Activated naive CD4-positive, alpha-beta T cell treated with anti-CD3 and anti-CD28 coated beads, Interleukin-2, amount 50 U/mL, for 72 hours (primary cell): ENCODE measurements at regions not wholly inside any gene's neighbourhood (a gene's known extent, or its start where the extent isn't known, plus 50 kb on each side); places are given as distances from the start of the nearest gene placed in this dataset.

Experiments
- ATAC-seq, 2 donors: fragments of 150-1000 bp; cut with Tn5 transposase; 2 replicates each; pipeline ENCODE4 v1.10.0; 2021; ENCODE audit warnings: mild to moderate bottlenecking in 2 of 2, moderate library complexity in 2 of 2
- DNase-seq, 2 donors: peaks; one replicate each; pipeline ENCODE4 v3.0.0; 2021 to 2022; ENCODE audit warnings: low spot score in 2 of 2
- H3K27ac Mint-ChIP-seq, 2 donors: one replicate each; pipeline ENCODE4 v1.8.0; 2022; ENCODE audit warnings: mild to moderate bottlenecking in 2 of 2, mixed read lengths in 2 of 2
- H3K36me3 Mint-ChIP-seq, 2 donors: one replicate each; pipeline ENCODE4 v1.8.0; 2022; ENCODE audit warnings: mixed read lengths in 2 of 2
- H3K9me3 Mint-ChIP-seq, 2 donors: one replicate each; pipeline ENCODE4 v1.8.0; 2022; ENCODE audit warnings: mixed read lengths in 2 of 2

- peaks cover 0 to 3% of the 10 kb centered on the region in 2 donors for H3K9me3 Mint-ChIP-seq
- ATAC-seq = no peak
- H3K27ac Mint-ChIP-seq = no peak overlapping the region
- DNase-seq = no peak
- H3K36me3 Mint-ChIP-seq = no peaks in the 10 kb centered on the region
Measured at GRCh38 chr2:236963631-236964182, 122.0 kb upstream of the COPS8 start.

DNA sequence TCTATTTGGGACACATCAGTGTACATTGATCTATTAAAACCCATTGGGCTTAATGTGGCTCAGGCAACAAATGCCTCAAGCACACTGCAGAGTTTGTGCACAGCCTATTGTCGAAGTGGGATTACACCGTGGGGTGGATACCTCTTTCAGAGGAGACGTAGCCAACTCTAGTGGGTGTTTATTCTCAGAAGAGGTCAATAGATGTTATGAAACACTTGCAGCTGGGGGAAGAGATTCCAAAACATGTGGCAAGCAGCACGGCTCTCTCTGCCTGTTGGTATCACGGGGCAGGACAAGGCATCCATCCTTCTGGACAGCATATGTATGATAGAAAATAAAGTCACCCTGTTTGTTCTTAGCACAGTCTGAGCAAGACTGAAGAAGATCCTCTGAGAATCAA, 121.4 kb upstream of the COPS8 start:
- H3K9me3 Mint-ChIP-seq = peaks cover 0 to 3% of the 10 kb centered on the region in 2 donors
- no peak overlapping the region for H3K27ac Mint-ChIP-seq
- DNase-seq (no peak), ATAC-seq (no peak)
- no peaks in the 10 kb centered on the region for H3K36me3 Mint-ChIP-seq

DNA sequence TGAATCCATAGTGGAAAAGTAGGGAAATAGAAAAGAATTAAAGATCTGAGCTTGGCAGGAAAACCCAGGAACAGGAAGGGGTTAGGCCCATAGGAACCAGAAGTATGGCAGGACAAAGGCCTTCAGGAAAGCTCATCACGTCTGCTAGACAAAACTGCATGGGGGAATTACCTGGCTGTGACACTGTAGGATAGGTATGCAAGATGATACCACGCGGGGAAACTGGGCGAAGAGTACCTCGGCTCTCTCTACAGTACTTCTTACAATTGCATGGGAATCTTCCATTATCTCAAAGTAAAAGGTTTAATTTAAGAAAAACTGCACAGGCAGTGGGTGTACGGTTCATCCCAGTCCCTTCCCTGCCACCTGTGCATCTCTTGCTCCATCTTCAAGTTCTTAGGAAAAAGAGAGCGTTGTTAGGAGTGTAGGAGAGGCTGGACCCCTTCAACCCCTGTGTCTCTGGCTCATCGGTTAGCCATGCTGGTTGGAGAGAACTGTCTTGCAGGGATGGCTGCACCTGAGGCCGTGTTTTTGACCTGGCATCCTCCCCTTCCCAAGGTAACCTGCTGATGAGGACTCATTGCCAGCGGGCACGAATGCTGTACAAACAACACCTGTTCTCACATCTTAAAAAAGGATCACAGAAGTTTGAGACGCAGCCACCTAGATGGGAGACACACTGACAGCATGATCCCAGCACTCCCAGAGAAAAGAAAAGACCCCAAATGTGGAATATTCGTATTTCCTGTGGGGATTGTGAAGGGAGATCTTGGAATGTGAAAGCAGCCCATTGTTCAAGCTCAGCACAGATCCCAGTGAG, 120.5 kb upstream of the COPS8 start:
- Mint-ChIP-seq H3K9me3 (no peaks in the 10 kb centered on the region), H3K27ac (peak overlapping the region in 1 of 2 donors; percentile 22), H3K36me3 (no peaks in the 10 kb centered on the region)
- DNase-seq = no peak
- no peak for ATAC-seq

DNA sequence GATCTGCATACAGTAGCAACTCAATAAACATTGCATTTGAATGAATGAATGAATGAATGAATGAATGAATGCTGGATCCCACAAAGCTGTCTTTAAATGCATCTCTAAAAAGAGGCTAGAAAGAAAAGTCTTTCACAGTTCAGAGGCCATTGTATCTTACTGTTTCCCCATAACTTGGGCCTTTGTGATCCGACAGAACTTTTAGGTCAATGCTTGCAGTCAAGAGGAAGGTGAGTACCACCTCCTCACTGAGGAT, 119.9 kb upstream of the COPS8 start:
- H3K36me3 Mint-ChIP-seq = no peaks in the 10 kb centered on the region
- H3K27ac Mint-ChIP-seq = no peak overlapping the region
- no peaks in the 10 kb centered on the region for H3K9me3 Mint-ChIP-seq
- DNase-seq = no peak
- no peak for ATAC-seq

DNA sequence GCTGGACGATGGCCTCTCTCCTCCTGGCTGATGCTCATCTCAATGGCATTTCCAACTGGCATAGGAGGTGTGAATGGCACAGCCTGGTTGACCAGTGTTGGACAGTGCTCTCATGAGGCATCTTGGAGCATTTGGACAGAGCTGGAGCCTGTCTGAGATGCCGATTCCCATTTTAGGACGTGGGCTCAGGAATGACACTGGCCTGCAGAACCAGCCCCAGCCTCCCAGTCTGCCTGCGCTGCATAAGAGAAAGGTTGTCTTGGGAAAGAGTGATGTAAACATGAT, 118.2 kb upstream of the COPS8 start:
- no peak for DNase-seq
- no peak for ATAC-seq
- H3K36me3 Mint-ChIP-seq = no peaks in the 10 kb centered on the region
- H3K27ac Mint-ChIP-seq = peak overlapping the region in 1 of 2 donors; percentile 52
- no peaks in the 10 kb centered on the region for H3K9me3 Mint-ChIP-seq

- Mint-ChIP-seq H3K36me3 (no peaks in the 10 kb centered on the region), H3K9me3 (no peaks in the 10 kb centered on the region), H3K27ac (peak overlapping the region in 1 of 2 donors; percentile 52)
- ATAC-seq (no peak), DNase-seq (no peak)
Measured at GRCh38 chr2:236968101-236968879, 117.4 kb upstream of the COPS8 start.

- peak overlapping the region in 1 of 2 donors; percentile 76 for H3K27ac Mint-ChIP-seq
- H3K36me3 Mint-ChIP-seq = no peaks in the 10 kb centered on the region
- ATAC-seq = no peak
- no peaks in the 10 kb centered on the region for H3K9me3 Mint-ChIP-seq
- no peak for DNase-seq
Measured at GRCh38 chr2:236968880-236969534, 116.7 kb upstream of the COPS8 start.

GRCh38 chr2:236969767-236970655, 115.7 kb upstream of the COPS8 start:
- Mint-ChIP-seq H3K36me3 (no peaks in the 10 kb centered on the region), H3K9me3 (no peaks in the 10 kb centered on the region), H3K27ac (peak overlapping the region; percentile 76 to 77)
- DNase-seq (no peak), ATAC-seq (peak; percentile 40 to 56)

GRCh38 chr2:236970656-236971010, 115.1 kb upstream of the COPS8 start:
- DNase-seq = no peak
- Mint-ChIP-seq H3K27ac (no peak overlapping the region), H3K36me3 (no peaks in the 10 kb centered on the region), H3K9me3 (no peaks in the 10 kb centered on the region)
- ATAC-seq = no peak

DNA sequence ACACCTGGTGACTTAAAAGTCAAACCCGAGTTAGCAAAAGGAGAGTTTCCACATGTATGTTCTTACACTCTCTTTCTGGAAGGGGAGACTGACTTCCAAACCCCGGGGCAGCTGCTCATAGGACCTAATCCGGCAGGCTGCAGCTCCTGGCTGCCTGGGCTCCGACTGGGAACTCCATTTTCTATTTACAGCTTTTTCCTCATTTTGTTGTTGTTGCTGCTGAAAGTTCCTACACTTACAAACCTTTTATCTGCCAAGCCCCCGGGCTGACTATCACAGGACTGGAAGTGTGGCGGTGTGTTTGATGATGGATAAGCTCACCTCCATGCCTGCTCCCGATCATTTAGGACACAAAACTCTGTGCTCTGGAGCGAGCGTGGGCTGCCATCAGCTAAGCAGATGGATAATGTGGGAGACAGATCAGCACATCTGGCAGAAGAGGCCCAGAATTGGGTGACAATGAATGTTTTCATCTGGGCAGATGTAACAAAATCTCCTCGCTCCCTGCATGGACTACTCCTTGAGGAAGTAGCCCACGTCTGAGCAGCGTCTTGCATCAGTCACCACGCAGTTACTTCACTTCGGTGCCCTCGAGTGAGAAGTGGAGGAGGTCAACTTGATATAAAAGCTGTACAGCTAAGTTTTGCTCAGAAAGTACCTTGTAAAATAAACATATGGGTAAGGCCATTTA, 114.4 kb upstream of the COPS8 start:
- H3K9me3 Mint-ChIP-seq = no peaks in the 10 kb centered on the region
- no peak for DNase-seq
- no peak for ATAC-seq
- no peaks in the 10 kb centered on the region for H3K36me3 Mint-ChIP-seq
- H3K27ac Mint-ChIP-seq = no peak overlapping the region

GRCh38 chr2:236971919-236972381, 113.7 kb upstream of the COPS8 start:
- Mint-ChIP-seq H3K9me3 (no peaks in the 10 kb centered on the region), H3K36me3 (no peaks in the 10 kb centered on the region), H3K27ac (no peak overlapping the region)
- ATAC-seq (no peak), DNase-seq (no peak)

DNA sequence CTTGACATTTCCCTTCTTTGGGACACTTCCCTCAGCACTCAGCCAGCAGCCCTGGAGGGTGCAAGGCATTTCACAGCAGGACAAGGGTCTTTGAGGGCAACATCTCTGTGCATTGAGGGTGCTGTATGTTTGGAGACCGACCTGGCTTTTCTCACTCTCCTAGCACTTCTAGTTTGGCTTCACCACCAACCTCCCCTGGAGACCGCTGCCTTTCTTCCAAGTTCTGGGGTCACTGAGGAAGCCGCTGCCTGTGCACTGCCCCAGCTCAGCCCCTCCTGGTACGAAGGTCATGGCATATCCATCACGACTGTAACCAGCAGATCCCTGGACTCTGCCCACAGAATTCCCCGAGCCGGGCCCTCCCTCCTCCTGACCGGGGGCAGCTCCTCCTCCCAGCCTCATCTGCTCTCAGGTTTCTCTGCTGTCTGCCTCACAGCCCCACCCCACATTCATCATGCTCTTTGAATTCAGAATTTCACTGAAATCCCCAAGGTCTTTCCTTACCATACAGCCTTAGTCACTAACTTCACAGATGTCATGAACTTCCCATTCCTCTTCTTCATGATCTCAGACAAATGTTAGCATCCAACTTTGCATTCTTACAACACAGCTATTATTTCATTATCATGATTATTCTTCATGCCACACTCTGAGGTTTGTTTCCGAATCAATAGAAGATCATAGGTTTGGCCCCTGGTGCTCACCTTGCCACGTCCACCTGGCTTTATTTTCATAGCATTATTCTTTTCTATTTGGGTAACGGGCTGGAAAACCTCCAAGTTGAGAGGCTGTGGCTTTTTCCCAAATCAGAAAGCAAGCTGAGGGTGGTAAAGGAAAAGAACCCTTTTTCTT, 113.0 kb upstream of the COPS8 start:
- DNase-seq = no peak
- no peaks in the 10 kb centered on the region for H3K36me3 Mint-ChIP-seq
- no peaks in the 10 kb centered on the region for H3K9me3 Mint-ChIP-seq
- no peak for ATAC-seq
- H3K27ac Mint-ChIP-seq = no peak overlapping the region

DNA sequence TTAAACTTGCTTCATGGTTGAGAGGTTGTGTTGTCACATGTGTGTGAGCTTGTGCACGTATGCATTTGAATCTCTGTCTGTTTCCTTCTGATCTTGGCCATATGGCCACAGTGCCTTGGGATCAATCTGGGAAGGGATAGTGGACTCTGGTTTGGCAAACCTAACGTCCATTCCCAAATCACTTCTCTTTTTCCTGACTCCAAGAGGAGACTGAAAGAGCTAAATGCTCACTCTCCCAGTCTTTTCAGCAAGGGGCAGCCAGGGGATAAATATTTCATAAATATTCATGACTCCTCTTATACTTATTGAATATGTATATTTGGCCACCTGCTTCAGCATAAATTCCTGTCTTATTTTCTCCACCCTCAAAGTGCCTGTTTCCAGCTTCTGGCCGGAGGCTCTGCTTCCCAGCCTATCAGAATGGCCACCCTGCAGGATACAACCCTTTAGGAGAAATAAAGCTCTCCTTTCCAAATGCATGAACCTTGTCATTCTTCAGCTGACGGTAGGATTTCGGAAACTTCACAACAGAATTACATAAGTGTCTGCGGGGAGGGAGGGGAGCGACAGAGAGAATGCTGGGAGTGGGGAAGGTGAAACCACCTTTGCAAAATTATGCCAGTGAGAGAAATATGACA, 112.2 kb upstream of the COPS8 start:
- no peak for ATAC-seq
- Mint-ChIP-seq H3K36me3 (no peaks in the 10 kb centered on the region), H3K9me3 (no peaks in the 10 kb centered on the region), H3K27ac (no peak overlapping the region)
- no peak for DNase-seq

DNA sequence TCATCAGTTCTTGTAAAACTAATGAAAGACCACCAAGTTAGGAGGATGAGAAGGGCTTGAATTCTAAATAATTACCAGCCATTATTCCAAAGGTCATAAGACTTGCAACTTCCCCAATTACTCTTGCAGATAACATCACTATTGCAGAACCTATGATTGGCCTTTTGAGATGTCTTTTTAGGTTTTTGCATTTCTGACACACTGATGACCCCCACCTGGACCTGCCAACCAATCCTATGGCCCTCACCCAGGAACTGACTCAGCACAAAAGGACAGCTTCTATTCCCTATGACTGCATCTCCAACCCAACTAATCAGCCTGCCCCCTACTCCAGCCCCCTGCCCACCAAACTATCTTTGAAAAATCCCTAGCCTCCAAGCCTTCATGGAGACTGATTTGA, 111.5 kb upstream of the COPS8 start:
- Mint-ChIP-seq H3K27ac (no peak overlapping the region), H3K36me3 (no peaks in the 10 kb centered on the region), H3K9me3 (no peaks in the 10 kb centered on the region)
- ATAC-seq (no peak), DNase-seq (no peak)

DNA sequence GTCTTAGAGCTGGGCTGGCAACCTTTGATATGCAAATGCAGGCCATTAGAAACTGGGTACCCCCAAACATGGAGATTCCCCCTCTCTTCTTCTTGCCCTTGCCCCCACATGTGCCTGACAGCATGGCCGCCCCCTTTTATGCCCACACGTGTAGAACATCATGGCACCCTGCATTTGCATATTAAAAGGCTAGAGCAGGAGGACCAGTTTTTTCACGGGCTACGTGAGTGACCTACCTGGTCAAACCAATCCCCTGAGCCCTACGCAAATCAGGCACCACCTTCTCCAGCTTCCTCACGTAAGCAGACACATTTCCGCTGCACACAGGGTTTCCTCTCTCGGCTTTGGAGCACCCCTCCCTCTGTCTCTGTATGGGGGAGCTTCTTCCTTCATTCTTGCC, 110.9 kb upstream of the COPS8 start:
- DNase-seq = no peak
- Mint-ChIP-seq H3K9me3 (no peaks in the 10 kb centered on the region), H3K36me3 (no peaks in the 10 kb centered on the region), H3K27ac (peak overlapping the region in 1 of 2 donors; percentile 59)
- ATAC-seq = no peak
